ENCODE measurements at regions not wholly inside any gene's neighbourhood (a gene's known extent, or its start where the extent isn't known, plus 50 kb on each side); places are given as distances from the start of the nearest gene placed in this dataset.

DNA sequence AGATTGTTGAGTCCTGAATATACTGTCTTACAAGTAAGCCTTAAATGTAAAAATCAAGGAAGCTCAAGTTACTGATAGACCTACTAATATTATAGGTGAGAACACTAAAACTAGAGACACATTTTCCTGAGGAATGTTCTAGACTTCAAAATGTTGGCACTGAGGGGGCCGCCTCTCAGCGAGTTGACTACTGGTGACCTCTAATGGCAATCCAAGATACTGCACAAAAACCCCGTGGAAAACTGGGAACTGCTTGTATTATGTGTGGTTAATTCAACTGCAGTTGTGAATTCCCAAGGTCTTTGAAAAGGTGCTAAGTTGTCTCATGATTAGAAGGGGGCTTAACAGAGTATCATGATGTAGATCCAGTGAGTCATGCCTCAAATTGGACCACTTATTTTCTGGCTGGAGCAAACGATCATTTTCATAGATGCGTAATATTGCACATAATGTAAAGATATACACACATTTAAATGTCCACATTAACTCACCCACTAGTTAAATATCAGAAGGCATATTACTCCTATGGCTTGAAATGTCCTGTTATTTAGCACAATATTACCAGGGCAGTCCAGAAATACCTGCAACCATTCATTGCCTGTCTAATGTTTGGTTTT, 336.2 kb downstream of the FOXA2 start:
- no peaks in the 10 kb centered on the region for H3K36me3 ChIP-seq (ENCODE audit: low read depth, low read length)
- ATAC-seq (no peak), DNase-seq (peak; percentile 43)
- H3K4me1 ChIP-seq (ENCODE audit: insufficient read depth, low read length), result no peaks in the 10 kb centered on the region
- H3K4me3 ChIP-seq (ENCODE audit: low read length), result no peak overlapping the region
- no peak overlapping the region for H3K9ac ChIP-seq (ENCODE audit: low read length)
- TF ChIP-seq, protein P1, sequence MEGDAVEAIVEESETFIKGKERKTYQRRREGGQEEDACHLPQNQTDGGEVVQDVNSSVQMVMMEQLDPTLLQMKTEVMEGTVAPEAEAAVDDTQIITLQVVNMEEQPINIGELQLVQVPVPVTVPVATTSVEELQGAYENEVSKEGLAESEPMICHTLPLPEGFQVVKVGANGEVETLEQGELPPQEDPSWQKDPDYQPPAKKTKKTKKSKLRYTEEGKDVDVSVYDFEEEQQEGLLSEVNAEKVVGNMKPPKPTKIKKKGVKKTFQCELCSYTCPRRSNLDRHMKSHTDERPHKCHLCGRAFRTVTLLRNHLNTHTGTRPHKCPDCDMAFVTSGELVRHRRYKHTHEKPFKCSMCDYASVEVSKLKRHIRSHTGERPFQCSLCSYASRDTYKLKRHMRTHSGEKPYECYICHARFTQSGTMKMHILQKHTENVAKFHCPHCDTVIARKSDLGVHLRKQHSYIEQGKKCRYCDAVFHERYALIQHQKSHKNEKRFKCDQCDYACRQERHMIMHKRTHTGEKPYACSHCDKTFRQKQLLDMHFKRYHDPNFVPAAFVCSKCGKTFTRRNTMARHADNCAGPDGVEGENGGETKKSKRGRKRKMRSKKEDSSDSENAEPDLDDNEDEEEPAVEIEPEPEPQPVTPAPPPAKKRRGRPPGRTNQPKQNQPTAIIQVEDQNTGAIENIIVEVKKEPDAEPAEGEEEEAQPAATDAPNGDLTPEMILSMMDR (conservative IDR thresholded peaks at IDR 0.05; ENCODE audit: low read depth, low read length), result peak; percentile 75
- TF ChIP-seq EZH2 (IDR thresholded peaks at IDR 0.05; ENCODE audit: low read length, unreplicated experiment) (no peak), EZH2phosphoT487 (IDR thresholded peaks at IDR 0.05; ENCODE audit: borderline replicate concordance, low read length) (no peak)
- H3K9me3 ChIP-seq (ENCODE audit: low read length), result no peaks in the 10 kb centered on the region
- H3K9me2 ChIP-seq (replicated peaks; ENCODE audit: low read length), result no peaks in the 10 kb centered on the region
- no peaks in the 10 kb centered on the region for H4K20me1 ChIP-seq (ENCODE audit: low read length)
- no peaks in the 10 kb centered on the region for H3K79me2 ChIP-seq (ENCODE audit: low read length)
- H3K4me2 ChIP-seq (ENCODE audit: low read length), result no peak overlapping the region
- ChIA-PET CTCF (no interaction called here), POLR2A (ENCODE audit: unreplicated experiment) (no interaction called here)
- peaks cover 57% of the 10 kb centered on the region for H3K27me3 ChIP-seq (ENCODE audit: low read length)
- no peak overlapping the region for H2AFZ ChIP-seq (ENCODE audit: low read length)
- intact Hi-C loops (cut with micrococcal nuclease), result no loop called here
- no peak overlapping the region for H3K27ac ChIP-seq (ENCODE audit: low read length)
- no peaks in the 10 kb centered on the region for H3F3A ChIP-seq (ENCODE audit: low read length, unreplicated experiment)
- no TSS peak for BruUV-seq (replicated peaks)

DNA sequence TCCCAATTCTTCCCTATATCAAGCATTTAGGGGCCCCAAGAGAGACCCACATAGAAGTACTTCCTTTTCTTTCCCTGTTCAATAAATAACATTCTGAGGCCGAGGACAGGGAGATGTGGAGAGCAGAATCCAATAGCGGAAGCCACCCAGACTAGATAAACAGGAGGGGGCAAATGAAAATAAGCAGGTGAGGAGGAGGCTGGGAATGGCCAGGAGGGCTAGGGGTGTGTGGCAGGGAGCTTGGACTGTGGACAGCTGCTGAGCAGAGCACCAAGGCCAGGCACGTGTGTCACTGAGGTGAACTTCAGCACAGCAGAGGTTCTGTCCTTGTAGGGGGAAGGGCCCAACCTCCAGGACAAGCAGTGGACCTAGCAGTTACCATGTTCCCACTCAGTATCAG, 339.2 kb downstream of the FOXA2 start:
- no peak for ATAC-seq
- CTCF ChIA-PET, result no interaction called here
- H3K9me3 ChIP-seq (ENCODE audit: low read length), result no peaks in the 10 kb centered on the region
- H2AFZ ChIP-seq (ENCODE audit: low read length), result no peak overlapping the region
- no peak overlapping the region for H3K27ac ChIP-seq (ENCODE audit: low read length)
- H3F3A ChIP-seq (ENCODE audit: low read length, unreplicated experiment), result no peaks in the 10 kb centered on the region
- POLR2A ChIA-PET (ENCODE audit: unreplicated experiment), result no interaction called here
- no peak overlapping the region for H3K4me3 ChIP-seq (ENCODE audit: low read length)
- H3K9me2 ChIP-seq (replicated peaks; ENCODE audit: low read length), result no peaks in the 10 kb centered on the region
- no peak overlapping the region for H3K9ac ChIP-seq (ENCODE audit: low read length)
- no peaks in the 10 kb centered on the region for H4K20me1 ChIP-seq (ENCODE audit: low read length)
- peaks cover 48% of the 10 kb centered on the region for H3K27me3 ChIP-seq (ENCODE audit: low read length)
- intact Hi-C loops (cut with micrococcal nuclease), result no loop called here
- no peak overlapping the region for H3K4me2 ChIP-seq (ENCODE audit: low read length)
- no TSS peak for BruUV-seq (replicated peaks)
- DNase-seq, result no peak
- no peaks in the 10 kb centered on the region for H3K79me2 ChIP-seq (ENCODE audit: low read length)
- TF ChIP-seq EZH2 (IDR thresholded peaks at IDR 0.05; ENCODE audit: low read length, unreplicated experiment) (no peak), EZH2phosphoT487 (IDR thresholded peaks at IDR 0.05; ENCODE audit: borderline replicate concordance, low read length) (no peak)
- TF ChIP-seq, protein P1 (conservative IDR thresholded peaks at IDR 0.05; ENCODE audit: low read depth, low read length), result no peak
- H3K4me1 ChIP-seq (ENCODE audit: insufficient read depth, low read length), result no peaks in the 10 kb centered on the region
- H3K36me3 ChIP-seq (ENCODE audit: low read depth, low read length), result no peaks in the 10 kb centered on the region

DNA sequence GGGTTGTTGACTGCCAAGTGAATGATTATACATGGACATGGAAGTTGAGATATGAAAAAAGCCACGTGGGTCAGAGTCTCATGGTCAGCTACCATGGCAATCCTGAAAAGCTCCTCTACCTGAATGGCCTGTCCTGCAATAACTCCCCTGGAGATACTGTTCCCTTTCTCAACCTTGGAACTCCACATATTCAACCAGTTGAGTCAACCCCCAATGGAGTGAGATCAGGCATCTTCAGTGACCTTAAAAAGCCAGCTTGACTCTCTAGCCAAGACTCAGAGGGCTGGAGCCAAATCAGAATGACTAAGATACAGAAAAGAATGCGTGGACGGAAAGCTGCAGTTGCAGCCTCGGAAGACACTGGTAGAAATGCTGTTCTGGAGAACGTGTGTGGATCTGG, 341.3 kb downstream of the FOXA2 start:
- Histone ChIP-seq H3K9me2 (replicated peaks; ENCODE audit: low read length) (no peaks in the 10 kb centered on the region), H2AFZ (ENCODE audit: low read length) (no peak overlapping the region), H3K4me2 (ENCODE audit: low read length) (no peak overlapping the region), H3K27ac (ENCODE audit: low read length) (no peak overlapping the region), H3K36me3 (ENCODE audit: low read depth, low read length) (no peaks in the 10 kb centered on the region), H3F3A (ENCODE audit: low read length, unreplicated experiment) (no peaks in the 10 kb centered on the region), H3K9ac (ENCODE audit: low read length) (no peak overlapping the region), H3K79me2 (ENCODE audit: low read length) (no peaks in the 10 kb centered on the region), H3K4me1 (ENCODE audit: insufficient read depth, low read length) (no peaks in the 10 kb centered on the region), H4K20me1 (ENCODE audit: low read length) (no peaks in the 10 kb centered on the region), H3K27me3 (ENCODE audit: low read length) (peaks cover 64% of the 10 kb centered on the region), H3K4me3 (ENCODE audit: low read length) (no peak overlapping the region), H3K9me3 (ENCODE audit: low read length) (no peaks in the 10 kb centered on the region)
- DNase-seq, result no peak
- intact Hi-C loops (cut with micrococcal nuclease), result no loop called here
- no peak for TF ChIP-seq EZH2 (IDR thresholded peaks at IDR 0.05; ENCODE audit: low read length, unreplicated experiment)
- TF ChIP-seq, protein P1 (conservative IDR thresholded peaks at IDR 0.05; ENCODE audit: low read depth, low read length), result no peak
- POLR2A ChIA-PET (ENCODE audit: unreplicated experiment), result no interaction called here
- BruUV-seq (replicated peaks), result no TSS peak
- no peak for ATAC-seq
- CTCF ChIA-PET, result no interaction called here

All from PC-3 (cell line).